LNCaP clone FGC (cell line): ENCODE measurements at regions not wholly inside any gene's neighbourhood (a gene's known extent, or its start where the extent isn't known, plus 50 kb on each side); places are given as distances from the start of the nearest gene placed in this dataset.

Source experiments
- DNase-seq: peaks from one replicate; pipeline ENCODE4 v3.0.0-alpha.2; 2011; ENCODE audit warnings: low read depth
- H3K4me3 ChIP-seq: 2 replicates; pipeline ENCODE4 v1.5.1; 2011; ENCODE audit warnings: mild to moderate bottlenecking, low read depth, low read length, control low read depth
- CTCF ChIP-seq: IDR thresholded peaks from 2 replicates; pipeline ENCODE4 v1.5.1; 2012; ENCODE audit warnings: mild to moderate bottlenecking; ENCODE audit not compliant: control insufficient read depth, insufficient read depth; ENCODE audit errors: extremely low read depth

DNA sequence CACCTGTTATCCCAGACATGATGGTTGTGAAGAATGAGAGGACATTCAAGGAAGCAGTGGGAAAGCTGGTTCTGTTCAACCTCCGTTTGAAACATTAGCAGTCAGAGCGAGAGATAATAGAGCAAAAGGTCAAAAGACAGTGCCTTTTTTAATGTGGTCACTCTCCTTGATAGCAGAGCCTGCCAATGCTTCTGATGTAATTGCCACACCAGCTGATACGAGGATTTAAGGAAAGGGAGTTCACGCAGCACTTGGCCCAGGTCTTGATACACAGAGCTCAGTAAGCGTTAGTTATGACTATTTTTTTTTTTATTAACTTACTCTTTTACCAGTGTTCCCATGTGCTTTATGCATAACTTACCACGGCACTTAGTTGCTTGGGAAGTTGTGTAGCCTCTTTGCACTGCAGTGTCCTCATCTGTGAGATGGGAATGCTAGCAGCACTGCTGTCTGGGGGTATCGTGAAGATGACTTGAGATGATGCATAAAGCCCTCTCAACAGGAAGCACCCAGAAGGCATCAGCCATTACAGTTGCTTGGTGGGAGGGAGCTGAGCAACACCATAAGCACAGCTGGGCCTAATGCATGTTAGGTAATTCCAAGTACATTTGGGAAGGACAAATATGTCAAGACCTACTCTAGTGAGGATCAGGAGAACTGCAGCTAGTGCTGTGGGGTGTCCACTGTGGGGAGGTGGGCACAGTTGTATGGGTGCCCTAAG, 123.3 kb upstream of the RASGRP1 start:
- TF ChIP-seq CTCF, result no peak
- no peak overlapping the region for H3K4me3 ChIP-seq
- no peak for DNase-seq

DNA sequence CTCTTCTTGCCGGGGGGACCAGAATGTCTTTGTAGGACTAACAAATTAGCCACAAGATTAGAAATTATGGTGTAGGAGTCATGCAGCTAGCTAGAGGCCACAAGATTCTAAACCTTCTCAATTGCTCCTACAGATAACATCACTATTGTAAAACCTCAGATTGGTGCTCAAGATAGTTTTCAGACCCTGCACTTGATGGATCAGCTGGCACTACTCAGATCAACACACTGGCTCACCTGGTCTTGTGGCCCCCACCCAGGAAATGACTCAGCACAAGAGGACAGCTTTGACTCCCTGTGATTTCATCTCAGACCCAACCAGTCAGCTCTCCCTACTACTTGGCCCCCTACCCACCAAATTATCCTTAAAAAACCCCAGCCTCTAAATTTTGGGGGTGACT, 124.1 kb upstream of the RASGRP1 start:
- H3K4me3 ChIP-seq, result no peak overlapping the region
- TF ChIP-seq CTCF, result no peak
- DNase-seq, result no peak

DNA sequence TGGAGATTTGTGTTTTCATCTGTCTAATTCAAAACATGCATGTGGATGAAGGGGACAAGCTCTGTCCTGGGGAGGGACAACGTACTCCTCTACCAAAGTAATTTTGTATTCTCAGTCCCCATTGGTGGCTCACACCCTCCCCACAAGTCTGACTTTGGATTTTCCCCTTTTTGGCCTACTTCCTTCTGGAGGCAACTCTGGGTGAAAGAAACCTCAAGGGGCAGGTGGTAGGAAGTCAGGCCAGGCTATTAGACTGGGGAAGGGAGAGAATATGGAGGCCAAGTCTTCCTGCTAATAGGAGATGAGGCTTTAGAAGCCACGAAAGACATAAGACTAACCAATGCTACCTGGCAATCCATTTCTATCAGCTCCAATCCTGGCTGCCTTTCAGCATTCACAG, 124.9 kb upstream of the RASGRP1 start:
- no peak overlapping the region for H3K4me3 ChIP-seq
- TF ChIP-seq CTCF, result no peak

DNA sequence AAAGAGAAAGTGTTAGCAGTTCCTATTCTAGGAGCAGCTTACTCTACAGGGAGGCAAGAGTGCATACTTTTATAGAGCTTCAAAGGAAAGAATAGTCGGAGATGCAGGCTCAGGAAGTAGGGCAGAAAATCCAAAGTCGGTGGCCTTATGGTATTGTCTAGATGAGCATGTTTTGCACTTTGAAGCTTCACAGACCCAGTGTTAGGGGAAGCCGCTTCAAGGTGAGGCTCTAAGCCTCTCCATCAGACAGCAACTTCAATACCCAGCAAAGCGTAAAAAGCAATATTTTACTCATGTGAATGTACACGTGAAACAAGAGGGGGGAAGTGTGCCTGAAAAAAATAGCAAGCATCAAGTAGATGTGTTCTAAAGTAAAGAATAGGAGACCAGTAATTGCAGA, 125.6 kb upstream of the RASGRP1 start:
- no peak for TF ChIP-seq CTCF
- H3K4me3 ChIP-seq, result no peak overlapping the region
- no peak for DNase-seq

More for the DNA sequence above, 124.9 kb upstream of the RASGRP1 start:
- no peak for DNase-seq

- TF ChIP-seq CTCF, result peak; percentile 82
- DNase-seq, result peak; percentile 58
- H3K4me3 ChIP-seq, result no peak overlapping the region
These were observed 126.2 kb upstream of the RASGRP1 start for GRCh38 chr15:38690719-38691332.

DNA sequence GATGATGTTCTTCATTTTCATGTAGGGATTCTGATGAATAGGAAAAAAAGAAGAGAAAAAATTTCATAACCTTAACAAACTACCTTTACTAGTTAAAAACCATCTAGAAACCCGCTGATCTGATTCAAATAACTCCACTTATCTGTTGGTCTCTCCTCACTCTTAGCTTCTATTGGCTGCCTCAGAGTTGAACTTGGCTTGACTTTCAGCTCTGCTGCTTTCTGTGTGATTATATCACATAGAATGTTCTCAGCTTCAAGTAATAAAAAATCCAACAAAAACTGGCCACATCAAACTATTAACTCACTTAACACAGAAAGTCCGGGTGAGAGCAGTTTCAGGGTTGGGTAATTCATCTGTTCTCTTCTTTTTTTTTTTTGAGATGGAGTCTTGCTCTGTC, 126.8 kb upstream of the RASGRP1 start:
- no peak overlapping the region for H3K4me3 ChIP-seq
- TF ChIP-seq CTCF, result no peak
- no peak for DNase-seq
